ENCODE measurements at regions not wholly inside any gene's neighbourhood (a gene's known extent, or its start where the extent isn't known, plus 50 kb on each side); places are given as distances from the start of the nearest gene placed in this dataset.
"Not testable (repeated sequence)": the region's sequence is repeated elsewhere in the genome, so short reads cannot be mapped to it uniquely, and the experiment has no call there.

DNA sequence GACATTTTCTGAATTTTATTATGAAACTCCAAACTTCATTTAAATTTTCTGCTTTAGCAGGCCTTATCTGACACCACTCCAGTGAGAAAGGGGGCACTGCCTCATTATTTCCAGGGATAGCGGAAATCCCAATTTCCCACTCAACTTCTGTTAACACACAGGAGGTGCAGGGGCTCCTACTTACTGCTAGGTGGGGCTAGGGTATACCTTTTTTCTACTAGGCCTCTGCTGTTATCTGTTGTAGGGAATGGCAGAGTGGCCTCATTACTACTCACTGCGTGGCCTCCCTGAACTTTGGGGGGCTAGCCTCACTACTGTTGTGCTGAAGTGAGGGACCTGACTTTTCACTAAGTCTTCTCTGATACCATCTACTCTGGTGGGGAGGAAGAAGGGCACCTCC lies 211.4 kb downstream of the PCDH11X start:
- TF ChIP-seq REST (IDR thresholded peaks at IDR 0.05; ENCODE audit: unreplicated experiment); CREB1 (CRISPR knock-in tag; IDR thresholded peaks at IDR 0.05; ENCODE audit: low read depth); POLR2AphosphoS5 (IDR thresholded peaks at IDR 0.05; ENCODE audit: low read depth); EZH2 (IDR thresholded peaks at IDR 0.05; ENCODE audit: low read depth, unreplicated experiment): not testable (repeated sequence)
- TF ChIP-seq, protein P1, sequence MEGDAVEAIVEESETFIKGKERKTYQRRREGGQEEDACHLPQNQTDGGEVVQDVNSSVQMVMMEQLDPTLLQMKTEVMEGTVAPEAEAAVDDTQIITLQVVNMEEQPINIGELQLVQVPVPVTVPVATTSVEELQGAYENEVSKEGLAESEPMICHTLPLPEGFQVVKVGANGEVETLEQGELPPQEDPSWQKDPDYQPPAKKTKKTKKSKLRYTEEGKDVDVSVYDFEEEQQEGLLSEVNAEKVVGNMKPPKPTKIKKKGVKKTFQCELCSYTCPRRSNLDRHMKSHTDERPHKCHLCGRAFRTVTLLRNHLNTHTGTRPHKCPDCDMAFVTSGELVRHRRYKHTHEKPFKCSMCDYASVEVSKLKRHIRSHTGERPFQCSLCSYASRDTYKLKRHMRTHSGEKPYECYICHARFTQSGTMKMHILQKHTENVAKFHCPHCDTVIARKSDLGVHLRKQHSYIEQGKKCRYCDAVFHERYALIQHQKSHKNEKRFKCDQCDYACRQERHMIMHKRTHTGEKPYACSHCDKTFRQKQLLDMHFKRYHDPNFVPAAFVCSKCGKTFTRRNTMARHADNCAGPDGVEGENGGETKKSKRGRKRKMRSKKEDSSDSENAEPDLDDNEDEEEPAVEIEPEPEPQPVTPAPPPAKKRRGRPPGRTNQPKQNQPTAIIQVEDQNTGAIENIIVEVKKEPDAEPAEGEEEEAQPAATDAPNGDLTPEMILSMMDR (conservative IDR thresholded peaks at IDR 0.05; ENCODE audit: low read depth in 2 of 2), result not testable (repeated sequence)

All from GM23338 (cell line).